Testis (tissue), 2 donors: ENCODE measurements at regions not wholly inside any gene's neighbourhood (a gene's known extent, or its start where the extent isn't known, plus 50 kb on each side); places are given as distances from the start of the nearest gene placed in this dataset.

Experiments
- DNase-seq: peaks from one replicate; pipeline ENCODE4 v3.0.0-alpha.2; 2019
- H3K27ac ChIP-seq, 2 donors: fragments of 200-600 bp; sonication (generic); one replicate each; pipeline ENCODE4 v1.5.1; 2019
- H3K27me3 ChIP-seq: fragments of 200-600 bp; sonication (generic); one replicate; pipeline ENCODE4 v1.5.1; 2019
- H3K36me3 ChIP-seq: fragments of 200-600 bp; sonication (generic); one replicate; pipeline ENCODE4 v1.5.1; 2017; ENCODE audit warnings: low read depth; ENCODE audit errors: missing control alignments
- H3K4me1 ChIP-seq: fragments of 200-600 bp; sonication (generic); one replicate; pipeline ENCODE4 v1.5.1; 2019
- H3K4me3 ChIP-seq, 2 donors: fragments of 200-600 bp; sonication (generic); one replicate each; pipeline ENCODE4 v1.5.1; 2017 to 2019
- H3K9me3 ChIP-seq: fragments of 200-600 bp; sonication (generic); one replicate; pipeline ENCODE4 v1.5.1; 2017
- CTCF ChIP-seq, 3 experiments: fragments of 450-650 bp in 2 of 3; fragments of 200-600 bp in 1 of 3; sonication (generic) in 1 of 3; IDR thresholded peaks; one replicate each; pipeline ENCODE4 v1.5.1; 2016 to 2019; ENCODE audit warnings: antibody characterized with exemption in 3 of 3, mild to moderate bottlenecking in 2 of 3, moderate library complexity in 1 of 3
- POLR2A ChIP-seq: fragments of 450-650 bp; IDR thresholded peaks from one replicate; pipeline ENCODE4 v1.6.1; 2017; ENCODE audit warnings: antibody characterized with exemption, mild to moderate bottlenecking, moderate library complexity
- WGBS, 2 donors: methylation state at CpG; one replicate each; pipeline ENCODE4 v1.1.5; 2018; 5-methylcytosine and 5-hydroxymethylcytosine counted together
- intact Hi-C: fragments of 100-400 bp; cut with DNase I; formaldehyde crosslinking; loops from one replicate; pipeline ENCODE4 v1.15.1; 2023; ENCODE audit warnings: low total_unique reads

- 87% methylated on average over 2 of the region's 2 CpGs; no CpG with 5 or more reads in 1 of the 2 donors for WGBS, 2 donors
Measured at GRCh38 chrX:39605866-39606265, 491.9 kb downstream of the BCOR start.

GRCh38 chrX:39609941-39610340, 487.8 kb downstream of the BCOR start:
- intact Hi-C loops: no loop called here
- no peaks in the 10 kb centered on the region for H3K9me3 ChIP-seq
- H3K4me1 ChIP-seq: no peaks in the 10 kb centered on the region
- H3K4me3 ChIP-seq: no peak overlapping the region
- TF ChIP-seq CTCF (IDR thresholded peaks at IDR 0.05): no peak
- no peak for TF ChIP-seq POLR2A
- no peak overlapping the region for H3K27ac ChIP-seq
- 90 to 96% methylated on average over 7 to 9 of the region's 9 CpGs for WGBS, 2 donors
- no peaks in the 10 kb centered on the region for H3K27me3 ChIP-seq
- DNase-seq: no peak
- no peaks in the 10 kb centered on the region for H3K36me3 ChIP-seq

More at GRCh38 chrX:39605866-39606265, 491.9 kb downstream of the BCOR start:
- no peak overlapping the region for H3K4me3 ChIP-seq
- intact Hi-C loops: no loop called here
- TF ChIP-seq POLR2A: no peak
- TF ChIP-seq CTCF (IDR thresholded peaks at IDR 0.05): no peak
- no peaks in the 10 kb centered on the region for H3K27me3 ChIP-seq
- no peak overlapping the region for H3K27ac ChIP-seq
- peaks cover 3% of the 10 kb centered on the region for H3K4me1 ChIP-seq
- H3K36me3 ChIP-seq: no peaks in the 10 kb centered on the region
- DNase-seq: no peak
- no peaks in the 10 kb centered on the region for H3K9me3 ChIP-seq

- Histone ChIP-seq H3K4me3 (no peak overlapping the region), H3K36me3 (no peaks in the 10 kb centered on the region), H3K27me3 (no peaks in the 10 kb centered on the region), H3K9me3 (no peaks in the 10 kb centered on the region), H3K27ac (no peak overlapping the region), H3K4me1 (no peaks in the 10 kb centered on the region)
- DNase-seq: no peak
- 84 to 93% methylated on average over 8 of the region's 8 CpGs for WGBS, 2 donors
- intact Hi-C loops: no loop called here
- TF ChIP-seq POLR2A: no peak
- no peak for TF ChIP-seq CTCF (IDR thresholded peaks at IDR 0.05)
Measured at GRCh38 chrX:39611468-39611867, 486.3 kb downstream of the BCOR start.

- WGBS, 2 donors: 1% methylated on average over 33 of the region's 33 CpGs; no CpG with 5 or more reads in 1 of the 2 donors
- Histone ChIP-seq H3K9me3 (no peaks in the 10 kb centered on the region), H3K4me3 (no peak overlapping the region), H3K27ac (no peak overlapping the region), H3K36me3 (no peaks in the 10 kb centered on the region), H3K27me3 (no peaks in the 10 kb centered on the region), H3K4me1 (no peaks in the 10 kb centered on the region)
- intact Hi-C loops: no loop called here
- TF ChIP-seq CTCF (IDR thresholded peaks at IDR 0.05) (no peak), POLR2A (no peak)
- no peak for DNase-seq
Measured at GRCh38 chrX:39613482-39613995, 484.2 kb downstream of the BCOR start.

- Histone ChIP-seq H3K4me1 (no peaks in the 10 kb centered on the region), H3K4me3 (no peak overlapping the region), H3K36me3 (no peaks in the 10 kb centered on the region), H3K27ac (no peak overlapping the region), H3K27me3 (no peaks in the 10 kb centered on the region), H3K9me3 (no peaks in the 10 kb centered on the region)
- intact Hi-C loops: no loop called here
- no peak for DNase-seq
- TF ChIP-seq POLR2A (no peak), CTCF (IDR thresholded peaks at IDR 0.05) (no peak)
- WGBS, 2 donors: 12 to 18% methylated on average over 15 to 22 of the region's 23 CpGs
Measured at GRCh38 chrX:39613997-39614679, 483.6 kb downstream of the BCOR start.
